Smooth muscle cell (in vitro differentiated cells): ENCODE measurements at regions not wholly inside any gene's neighbourhood (a gene's known extent, or its start where the extent isn't known, plus 50 kb on each side); places are given as distances from the start of the nearest gene placed in this dataset.
"Not testable (repeated sequence)": the region's sequence is repeated elsewhere in the genome, so short reads cannot be mapped to it uniquely, and the experiment has no call there.

Experiments used
- DNase-seq: peaks from one replicate; lab custom pipeline; 2025; ENCODE audit not compliant: unreplicated experiment; lab: John Stamatoyannopoulos, UW
- H2AFZ ChIP-seq: fragments of 200-600 bp; sonication (generic); 2 replicates; pipeline ENCODE4 v1.6.0; 2016; ENCODE audit warnings: antibody characterized with exemption, low read depth, mild to moderate bottlenecking
- H3F3A ChIP-seq: fragments of 200-600 bp; sonication (generic); 2 replicates; pipeline ENCODE4 v1.6.0; 2017; ENCODE audit warnings: antibody characterized with exemption, low read depth
- H3K27ac ChIP-seq: fragments of 200-600 bp; sonication (generic); 2 replicates; pipeline ENCODE4 v1.5.1; 2016; ENCODE audit warnings: low read depth, mild to moderate bottlenecking
- H3K27me3 ChIP-seq: fragments of 200-600 bp; sonication (generic); 2 replicates; pipeline ENCODE4 v1.6.1; 2016; ENCODE audit warnings: low read depth, mild to moderate bottlenecking
- H3K36me3 ChIP-seq: fragments of 200-600 bp; sonication (generic); 2 replicates; pipeline ENCODE4 v1.5.1; 2016; ENCODE audit warnings: low read depth
- H3K4me1 ChIP-seq: fragments of 200-600 bp; sonication (generic); 2 replicates; pipeline ENCODE4 v1.5.1; 2016; ENCODE audit warnings: low read depth
- H3K4me2 ChIP-seq: fragments of 200-600 bp; sonication (generic); 2 replicates; pipeline ENCODE4 v1.6.0; 2016; ENCODE audit warnings: mild to moderate bottlenecking
- H3K4me3 ChIP-seq: fragments of 200-600 bp; sonication (generic); 2 replicates; pipeline ENCODE4 v1.5.1; 2016; ENCODE audit warnings: mild to moderate bottlenecking
- H3K79me2 ChIP-seq: fragments of 200-600 bp; sonication (generic); 2 replicates; pipeline ENCODE4 v1.6.0; 2016; ENCODE audit warnings: low read depth, mild to moderate bottlenecking
- H3K9ac ChIP-seq: fragments of 200-600 bp; sonication (generic); 2 replicates; pipeline ENCODE4 v1.6.0; 2016; ENCODE audit warnings: low read depth
- H3K9me3 ChIP-seq: fragments of 200-600 bp; sonication (generic); replicated peaks from 2 replicates; pipeline ENCODE4 v1.5.1; 2016; ENCODE audit warnings: low read depth
- H4K20me1 ChIP-seq: fragments of 200-600 bp; sonication (generic); 2 replicates; pipeline ENCODE4 v1.6.0; 2016; ENCODE audit warnings: low read depth
- CTCF ChIP-seq: fragments of 200-600 bp; sonication (generic); IDR thresholded peaks from 2 replicates; pipeline ENCODE4 v1.5.1; 2017; ENCODE audit warnings: borderline replicate concordance, mild to moderate bottlenecking, antibody characterized with exemption; ENCODE audit not compliant: insufficient read depth, poor library complexity, severe bottlenecking
- WGBS: methylation state at CpG from one replicate; pipeline ENCODE4 v1.1.7; 2016; ENCODE audit warnings: low lambda C conversion rate; 5-methylcytosine and 5-hydroxymethylcytosine counted together

GRCh38 chr2:39583213-39583612, 82.5 kb upstream of the TMEM178A start:
- H3K4me1 ChIP-seq: peaks cover 6% of the 10 kb centered on the region
- H3K4me3 ChIP-seq: no peak overlapping the region
- 95% methylated on average over 2 of the region's 2 CpGs for WGBS
- no peaks in the 10 kb centered on the region for H3F3A ChIP-seq
- H3K79me2 ChIP-seq: no peaks in the 10 kb centered on the region
- no peak overlapping the region for H3K9ac ChIP-seq
- H3K27me3 ChIP-seq: no peaks in the 10 kb centered on the region
- no peak overlapping the region for H2AFZ ChIP-seq
- TF ChIP-seq CTCF: no peak
- no peak overlapping the region for H3K4me2 ChIP-seq
- H3K9me3 ChIP-seq: no peaks in the 10 kb centered on the region
- peak overlapping the region; percentile 86 for H3K27ac ChIP-seq
- no peak for DNase-seq
- H3K36me3 ChIP-seq: no peaks in the 10 kb centered on the region
- H4K20me1 ChIP-seq: no peaks in the 10 kb centered on the region

DNA sequence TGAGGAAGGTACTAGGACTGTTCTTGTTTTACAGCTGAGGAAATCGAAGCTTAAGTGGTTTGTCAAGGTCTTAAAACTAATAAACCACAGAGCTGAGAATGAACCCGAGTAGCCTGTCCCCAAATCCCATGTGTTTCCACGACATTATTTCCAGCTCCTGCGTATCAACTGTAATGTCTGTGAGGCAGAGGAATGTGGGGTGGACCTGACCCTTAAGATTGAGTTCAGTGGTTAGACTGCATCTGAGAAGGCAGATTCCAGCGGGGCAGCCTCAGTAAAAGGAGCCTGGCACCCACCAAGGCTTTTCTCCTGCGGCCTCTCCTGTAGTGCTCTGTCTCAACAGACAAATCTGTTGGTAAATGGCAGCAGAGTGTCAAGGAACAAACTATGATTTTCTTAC, 81.9 kb upstream of the TMEM178A start:
- Histone ChIP-seq H3K9ac (peak overlapping the region; percentile 49), H3K4me2 (peak overlapping the region; percentile 71), H3K27me3 (no peaks in the 10 kb centered on the region), H3K4me1 (peaks cover 6% of the 10 kb centered on the region), H3K27ac (peak overlapping the region; percentile 86), H3K9me3 (no peaks in the 10 kb centered on the region), H4K20me1 (no peaks in the 10 kb centered on the region), H2AFZ (peak overlapping the region; percentile 23), H3K4me3 (no peak overlapping the region), H3K36me3 (no peaks in the 10 kb centered on the region), H3K79me2 (no peaks in the 10 kb centered on the region), H3F3A (no peaks in the 10 kb centered on the region)
- WGBS: 25% methylated on average over 6 of the region's 6 CpGs
- DNase-seq: no peak
- no peak for TF ChIP-seq CTCF

GRCh38 chr2:39584283-39584965, 81.3 kb upstream of the TMEM178A start:
- H3F3A ChIP-seq: no peaks in the 10 kb centered on the region
- H3K9me3 ChIP-seq: no peaks in the 10 kb centered on the region
- no peaks in the 10 kb centered on the region for H4K20me1 ChIP-seq
- H3K36me3 ChIP-seq: no peaks in the 10 kb centered on the region
- no peaks in the 10 kb centered on the region for H3K79me2 ChIP-seq
- peak overlapping the region; percentile 23 for H2AFZ ChIP-seq
- TF ChIP-seq CTCF: no peak
- peak overlapping the region; percentile 71 for H3K4me2 ChIP-seq
- no peak overlapping the region for H3K4me3 ChIP-seq
- H3K27ac ChIP-seq: peak overlapping the region; percentile 86
- H3K4me1 ChIP-seq: peaks cover 6% of the 10 kb centered on the region
- no peak for DNase-seq
- 24% methylated on average over 5 of the region's 5 CpGs for WGBS
- H3K27me3 ChIP-seq: no peaks in the 10 kb centered on the region
- H3K9ac ChIP-seq: peak overlapping the region; percentile 49

GRCh38 chr2:39585531-39585930, 80.2 kb upstream of the TMEM178A start:
- H2AFZ ChIP-seq, H3K9me3 ChIP-seq, H3K36me3 ChIP-seq, H4K20me1 ChIP-seq, H3K9ac ChIP-seq, H3K4me3 ChIP-seq, H3F3A ChIP-seq, DNase-seq, H3K4me1 ChIP-seq, H3K27me3 ChIP-seq, H3K27ac ChIP-seq, H3K79me2 ChIP-seq, H3K4me2 ChIP-seq: not testable (repeated sequence)
- over 99% methylated on average over 17 of the region's 20 CpGs for WGBS
